T-helper 22 cell (primary cell): ENCODE measurements at regions not wholly inside any gene's neighbourhood (a gene's known extent, or its start where the extent isn't known, plus 50 kb on each side); places are given as distances from the start of the nearest gene placed in this dataset.

Source experiments
- DNase-seq: peaks from one replicate; pipeline ENCODE4 v3.0.0-alpha.2; 2020; ENCODE audit warnings: low read depth

- DNase-seq, result no peak
Measured at GRCh38 chr2:220279372-220279771, 651.9 kb downstream of the SLC4A3 start.

DNA sequence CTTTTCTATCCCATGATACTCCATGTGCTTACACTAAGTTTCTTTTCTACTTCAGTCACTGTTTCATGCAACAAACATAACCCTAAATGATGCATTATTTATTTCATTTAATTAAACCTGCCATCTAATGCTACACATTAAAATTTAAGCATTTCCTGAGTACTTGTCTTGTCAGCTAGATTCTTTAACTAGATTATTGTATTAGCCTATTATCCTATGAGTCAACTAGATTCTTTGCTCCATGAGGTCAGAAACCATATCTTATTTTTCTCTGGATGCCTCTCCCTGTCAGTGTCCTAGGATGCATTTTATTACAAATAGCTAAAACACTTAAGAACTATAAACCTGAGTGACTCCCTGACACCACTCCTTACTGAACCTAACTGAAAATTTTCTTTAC is 652.4 kb downstream of the SLC4A3 start:
- DNase-seq, result no peak

DNA sequence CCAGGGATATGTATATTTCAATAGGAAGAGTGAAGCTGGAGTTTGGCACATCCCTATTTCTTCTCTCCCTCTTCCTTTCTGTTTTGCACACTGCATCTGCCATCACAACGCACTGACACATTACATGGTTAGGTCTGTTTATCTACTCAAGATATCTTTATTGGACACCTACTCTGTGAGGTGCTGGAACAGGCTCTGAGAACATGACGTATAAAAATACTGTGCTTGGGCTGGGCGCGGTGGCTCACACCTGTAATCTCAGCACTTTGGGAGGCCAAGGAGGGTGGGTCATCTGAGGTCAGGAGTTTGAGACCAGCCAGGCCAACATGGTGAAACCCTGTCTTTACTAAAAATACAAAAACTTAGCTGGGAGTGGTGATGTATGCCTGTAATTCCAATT is 653.3 kb downstream of the SLC4A3 start:
- DNase-seq, result no peak

DNA sequence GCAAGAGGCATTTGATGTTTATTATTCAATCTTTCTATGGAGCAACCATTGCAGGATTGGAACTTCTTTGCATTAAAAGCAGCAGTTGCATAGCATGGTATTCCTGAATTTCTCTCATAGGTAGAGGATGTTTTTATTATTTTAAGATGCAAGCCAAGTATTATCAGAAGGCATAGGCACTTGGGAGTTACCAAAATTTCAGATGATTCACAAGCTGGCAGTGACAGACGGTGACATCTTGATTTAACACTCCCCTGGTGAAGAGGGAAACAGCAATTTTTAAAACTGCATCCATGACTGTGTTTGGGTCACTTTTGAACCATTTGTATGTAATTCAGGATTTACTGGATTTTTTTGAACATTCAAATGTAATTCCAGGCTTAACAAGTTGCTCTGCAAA is 654.3 kb downstream of the SLC4A3 start:
- DNase-seq, result no peak

DNA sequence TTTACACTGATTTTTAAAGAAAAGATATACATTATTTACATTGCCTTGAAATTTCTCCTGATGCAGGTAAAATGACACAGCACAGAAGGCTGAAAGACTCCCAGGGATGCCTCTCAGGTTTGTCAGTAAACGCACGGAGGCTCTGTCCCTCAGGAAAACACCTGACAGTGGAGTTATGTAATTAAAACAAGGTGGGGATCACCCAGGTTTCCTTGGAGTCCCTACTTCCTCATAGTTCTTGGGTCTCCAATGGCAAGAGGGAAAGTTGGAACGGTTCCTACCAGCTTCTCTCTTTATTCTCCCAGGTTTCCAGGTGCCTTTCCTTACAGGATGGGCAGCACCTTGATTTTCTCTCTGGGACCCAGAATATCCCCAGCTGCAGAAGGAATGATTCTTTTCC is 654.8 kb downstream of the SLC4A3 start:
- DNase-seq, result no peak

- no peak for DNase-seq
Measured at GRCh38 chr2:220293966-220294365, 666.5 kb downstream of the SLC4A3 start.

DNA sequence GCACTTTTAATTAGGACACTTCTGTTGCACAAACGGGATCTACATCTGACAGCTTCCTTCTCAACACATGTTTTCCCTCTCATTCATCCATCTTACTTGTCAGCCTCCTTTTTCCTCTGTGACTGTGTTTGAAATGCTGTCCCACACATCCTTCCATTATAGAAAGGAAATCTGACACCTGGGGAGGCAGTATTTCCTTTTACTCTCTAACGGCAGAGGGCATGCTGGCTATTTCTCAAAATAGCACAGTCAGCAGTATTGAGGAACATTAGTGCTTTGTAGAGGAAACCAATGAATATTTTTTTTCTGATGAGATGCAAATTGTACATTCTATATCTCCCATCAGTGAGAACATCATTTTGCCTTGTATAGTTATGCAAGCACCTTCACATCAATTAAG is 668.7 kb downstream of the SLC4A3 start:
- no peak for DNase-seq

- DNase-seq, result no peak
Measured at GRCh38 chr2:220297093-220297492, 669.7 kb downstream of the SLC4A3 start.

GRCh38 chr2:220300806-220301205 is 673.4 kb downstream of the SLC4A3 start:
- DNase-seq, result no peak

DNA sequence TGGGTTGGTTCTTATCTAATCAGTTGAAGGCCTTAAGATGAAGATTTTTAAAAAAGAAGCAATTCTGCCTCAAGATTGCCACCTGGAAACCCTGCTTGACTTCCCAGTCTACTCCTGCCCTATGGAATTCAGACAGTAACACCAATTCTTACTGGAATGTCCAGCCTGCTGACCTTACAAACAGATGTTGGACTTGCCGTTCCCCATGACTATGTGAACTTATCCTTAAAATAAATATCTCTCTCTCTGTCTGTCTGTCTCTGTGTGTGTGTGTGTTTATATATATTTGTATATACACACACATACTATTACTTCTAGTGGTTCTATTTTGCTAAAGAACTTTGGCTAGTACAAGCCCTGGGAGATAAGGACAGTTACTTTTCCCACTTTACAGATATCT is 675.3 kb downstream of the SLC4A3 start:
- DNase-seq, result no peak

- DNase-seq, result no peak
Measured at GRCh38 chr2:220309215-220309614, 681.8 kb downstream of the SLC4A3 start.

DNA sequence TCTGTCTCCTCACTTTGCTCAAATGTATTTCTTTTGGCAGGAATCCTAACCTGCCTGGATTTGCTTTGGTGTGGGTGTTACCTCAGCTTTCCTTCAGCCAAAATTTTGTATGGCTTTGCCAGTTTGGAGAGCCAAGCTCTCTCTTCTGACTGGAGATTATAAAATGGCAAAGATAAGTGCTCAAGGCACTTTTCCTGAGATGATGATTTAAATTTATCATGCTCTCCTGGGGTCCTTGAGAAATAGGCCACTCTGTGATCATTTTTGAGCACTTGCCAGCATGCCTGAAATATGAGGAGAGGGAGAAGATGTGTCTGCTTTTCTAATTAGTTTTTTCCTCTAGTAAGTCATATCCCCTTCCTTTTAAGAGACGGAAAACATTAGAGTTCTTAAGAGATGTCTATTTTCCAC is 683.0 kb downstream of the SLC4A3 start:
- no peak for DNase-seq

- DNase-seq, result no peak
Measured at GRCh38 chr2:220315098-220315823, 687.8 kb downstream of the SLC4A3 start.

- no peak for DNase-seq
Measured at GRCh38 chr2:220318037-220318436, 690.6 kb downstream of the SLC4A3 start.

GRCh38 chr2:220318508-220318907 is 691.1 kb downstream of the SLC4A3 start:
- DNase-seq, result no peak

DNA sequence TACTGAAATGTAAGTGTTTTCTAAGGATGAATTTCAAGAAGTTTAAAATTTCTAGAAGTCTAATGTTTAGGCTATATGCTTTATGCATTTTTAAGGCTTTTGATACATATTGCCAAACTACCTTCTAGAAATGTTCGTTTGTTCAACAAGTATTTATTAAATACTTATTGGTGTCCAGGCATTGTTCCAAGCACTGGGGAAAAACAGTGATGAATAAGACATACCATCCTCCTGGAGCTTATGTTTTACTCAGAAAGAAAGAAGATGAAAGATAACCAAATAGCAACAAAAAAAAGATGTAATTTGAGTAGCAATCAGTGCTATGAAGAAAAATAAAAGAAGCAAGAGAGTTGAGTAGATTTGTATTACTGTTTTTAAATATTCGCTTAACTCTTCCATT is 692.9 kb downstream of the SLC4A3 start:
- no peak for DNase-seq

GRCh38 chr2:220332886-220333285 is 705.5 kb downstream of the SLC4A3 start:
- DNase-seq, result no peak

DNA sequence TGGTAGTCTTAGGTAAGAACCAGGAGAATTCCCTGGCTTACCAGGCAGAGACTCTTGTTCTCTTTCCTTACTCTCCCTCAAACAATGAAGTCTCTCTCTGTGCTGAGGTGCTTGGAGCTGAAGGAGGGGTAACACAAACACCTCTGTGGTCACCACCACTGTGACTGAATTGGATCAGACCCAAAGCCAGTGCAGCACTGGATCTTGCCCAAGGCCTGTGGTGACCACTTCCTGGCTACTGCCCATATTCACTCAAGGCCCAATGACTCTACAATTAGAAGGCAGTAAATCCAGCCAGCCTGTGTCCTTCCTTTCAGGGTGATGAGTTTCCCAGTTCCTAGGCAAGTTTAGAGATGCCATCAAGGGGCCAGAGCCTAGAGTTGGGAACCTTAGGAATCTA is 706.8 kb downstream of the SLC4A3 start:
- no peak for DNase-seq

DNA sequence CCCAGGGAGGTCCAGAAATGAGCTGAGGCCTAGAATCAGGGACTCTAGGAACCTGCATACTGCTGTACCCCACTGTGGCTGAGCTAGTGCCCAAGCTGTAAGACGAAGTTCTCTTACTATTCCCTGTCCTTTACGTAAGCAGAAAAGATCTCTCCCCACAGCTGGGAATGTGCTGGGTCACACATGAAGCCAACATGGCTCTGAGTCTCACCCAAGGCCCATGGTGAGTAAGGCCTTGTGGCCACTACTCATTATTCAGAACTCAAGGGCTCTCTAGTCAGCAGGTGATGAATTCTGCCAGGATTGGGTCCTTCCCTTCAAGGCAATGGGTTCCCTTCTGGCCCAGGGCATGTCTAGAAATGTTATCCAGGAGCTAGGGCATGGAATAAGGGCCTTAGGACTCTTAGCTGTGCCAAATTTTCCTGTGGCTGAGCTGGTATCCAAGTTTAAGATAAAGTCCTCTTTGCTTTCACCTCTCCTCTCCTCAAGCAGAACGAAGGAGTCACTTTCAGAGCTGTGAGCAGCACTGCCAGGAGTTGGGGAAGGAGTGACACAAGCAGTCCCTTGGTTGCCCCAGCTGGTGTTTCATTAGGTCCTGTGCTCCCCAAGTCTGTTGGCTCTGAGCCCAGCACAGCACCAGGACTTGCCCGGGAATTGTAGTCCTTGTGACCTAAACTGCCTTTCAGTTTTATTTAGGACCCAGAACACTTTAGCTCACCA is 707.6 kb downstream of the SLC4A3 start:
- no peak for DNase-seq

DNA sequence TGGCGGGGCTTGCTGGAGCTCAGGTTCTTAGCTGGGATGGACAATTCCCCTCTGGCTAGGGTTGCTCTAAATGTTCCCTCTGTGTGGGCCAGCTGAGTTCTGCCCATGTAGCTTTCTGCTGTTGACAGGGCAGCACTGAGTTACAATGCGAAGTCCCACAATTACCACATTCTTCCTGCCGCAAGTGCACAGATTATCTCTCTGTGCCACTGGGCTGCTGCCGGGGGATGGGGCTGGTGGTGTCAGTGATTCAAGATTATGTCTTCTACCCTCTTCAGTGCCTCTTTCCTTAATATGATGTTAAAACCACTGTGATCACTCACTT is 708.1 kb downstream of the SLC4A3 start:
- no peak for DNase-seq

DNA sequence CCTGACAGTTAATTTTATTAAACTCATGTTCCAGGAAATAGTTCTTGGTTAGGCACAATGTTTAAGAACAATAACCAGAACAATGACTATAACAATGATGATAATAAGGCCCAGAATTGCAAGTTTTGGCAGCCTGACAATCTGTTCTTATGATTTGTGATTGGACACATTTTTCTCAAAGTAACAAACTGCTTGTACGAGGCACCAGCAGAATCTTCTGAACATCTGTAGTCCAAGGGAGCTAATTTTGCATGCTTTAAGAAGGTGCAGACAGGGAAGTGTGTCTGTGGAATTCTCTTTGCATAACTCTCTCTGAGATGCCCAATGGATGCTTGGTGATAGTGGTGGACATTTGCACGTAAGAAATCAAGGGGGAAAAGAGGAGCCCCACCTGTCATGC is 709.3 kb downstream of the SLC4A3 start:
- no peak for DNase-seq

GRCh38 chr2:220337611-220338440 is 710.4 kb downstream of the SLC4A3 start:
- DNase-seq, result no peak

GRCh38 chr2:220341014-220341413 is 713.6 kb downstream of the SLC4A3 start:
- DNase-seq, result no peak
